OCI-LY7 (cell line): ENCODE measurements at regions not wholly inside any gene's neighbourhood (a gene's known extent, or its start where the extent isn't known, plus 50 kb on each side); places are given as distances from the start of the nearest gene placed in this dataset.

Experiments
- EZH2phosphoT487 ChIP-seq: fragments of 200-600 bp; sonication (generic); IDR thresholded peaks from 2 replicates; pipeline ENCODE4 v1.6.1; 2018; ENCODE audit warnings: low read depth, borderline replicate concordance, mild to moderate bottlenecking, mixed run types, antibody characterized with exemption, low read length, moderate library complexity, mixed read lengths
- TF ChIP-seq, protein P1 (sequence below): fragments of 200-600 bp; sonication (generic); conservative IDR thresholded peaks from 2 replicates; pipeline ENCODE4 v1.5.1; 2014; ENCODE audit warnings: mild to moderate bottlenecking, antibody characterized with exemption, low read length, moderate library complexity, mixed read lengths

GRCh38 chr13:26861941-26862340, 101.4 kb upstream of the GPR12 start:
- TF ChIP-seq, protein P1, sequence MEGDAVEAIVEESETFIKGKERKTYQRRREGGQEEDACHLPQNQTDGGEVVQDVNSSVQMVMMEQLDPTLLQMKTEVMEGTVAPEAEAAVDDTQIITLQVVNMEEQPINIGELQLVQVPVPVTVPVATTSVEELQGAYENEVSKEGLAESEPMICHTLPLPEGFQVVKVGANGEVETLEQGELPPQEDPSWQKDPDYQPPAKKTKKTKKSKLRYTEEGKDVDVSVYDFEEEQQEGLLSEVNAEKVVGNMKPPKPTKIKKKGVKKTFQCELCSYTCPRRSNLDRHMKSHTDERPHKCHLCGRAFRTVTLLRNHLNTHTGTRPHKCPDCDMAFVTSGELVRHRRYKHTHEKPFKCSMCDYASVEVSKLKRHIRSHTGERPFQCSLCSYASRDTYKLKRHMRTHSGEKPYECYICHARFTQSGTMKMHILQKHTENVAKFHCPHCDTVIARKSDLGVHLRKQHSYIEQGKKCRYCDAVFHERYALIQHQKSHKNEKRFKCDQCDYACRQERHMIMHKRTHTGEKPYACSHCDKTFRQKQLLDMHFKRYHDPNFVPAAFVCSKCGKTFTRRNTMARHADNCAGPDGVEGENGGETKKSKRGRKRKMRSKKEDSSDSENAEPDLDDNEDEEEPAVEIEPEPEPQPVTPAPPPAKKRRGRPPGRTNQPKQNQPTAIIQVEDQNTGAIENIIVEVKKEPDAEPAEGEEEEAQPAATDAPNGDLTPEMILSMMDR = no peak
- TF ChIP-seq EZH2phosphoT487 = no peak
